GM19324 (cell line): ENCODE measurements at regions not wholly inside any gene's neighbourhood (a gene's known extent, or its start where the extent isn't known, plus 50 kb on each side); places are given as distances from the start of the nearest gene placed in this dataset.

Source experiments
- ATAC-seq: cut with Tn5 transposase; IDR thresholded peaks from one replicate; pipeline ENCODE4 v1.9.1; 2021; ENCODE audit warnings: mild to moderate bottlenecking, moderate library complexity; ENCODE audit not compliant: unreplicated experiment, low FRiP score

GRCh38 chrX:23524467-23524866, 142.8 kb upstream of the PRDX4 start:
- ATAC-seq, result no peak

DNA sequence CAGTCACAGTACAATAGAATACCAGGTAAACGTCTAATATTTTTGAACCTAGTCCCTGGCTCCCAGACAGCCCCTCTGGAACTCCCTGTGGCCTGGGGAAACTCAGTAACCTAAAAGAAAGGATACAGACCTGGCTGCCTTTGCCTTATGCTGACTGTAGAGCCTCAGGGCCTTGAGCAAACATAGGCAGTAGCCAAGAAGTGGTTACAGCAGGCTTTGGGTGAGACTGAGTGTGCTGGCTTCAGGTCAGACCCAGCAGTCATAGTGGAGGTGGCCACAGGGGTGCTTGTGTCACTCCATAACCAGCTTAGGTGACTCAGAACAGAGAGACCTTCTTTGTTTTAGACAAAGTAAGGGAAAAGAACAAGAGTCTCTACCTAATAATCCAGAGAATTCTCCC, 141.8 kb upstream of the PRDX4 start:
- ATAC-seq, result no peak

DNA sequence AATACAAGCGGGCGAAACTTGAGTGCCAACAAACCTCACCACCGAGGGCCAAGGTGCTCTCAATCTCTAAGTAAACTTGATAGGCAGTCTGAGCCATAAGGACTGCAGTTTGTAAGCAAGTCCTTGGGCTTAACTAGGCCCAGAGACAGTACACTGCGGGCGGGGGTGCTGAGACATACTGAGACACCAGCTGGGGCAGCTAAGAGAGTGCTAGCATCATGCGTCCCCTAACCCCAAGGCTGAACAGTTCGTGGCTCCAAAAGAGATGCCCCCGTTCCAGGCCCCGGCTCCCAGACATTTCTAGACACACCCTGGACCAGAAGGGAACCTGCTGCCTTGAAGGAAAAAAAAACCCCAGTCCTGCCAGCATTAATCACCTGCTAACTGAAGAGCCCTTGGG, 126.8 kb upstream of the PRDX4 start:
- no peak for ATAC-seq

GRCh38 chrX:23548164-23548563, 119.1 kb upstream of the PRDX4 start:
- no peak for ATAC-seq

- ATAC-seq, result no peak
These were observed 115.0 kb upstream of the PRDX4 start for GRCh38 chrX:23552303-23552702.

- no peak for ATAC-seq
These were observed 113.0 kb upstream of the PRDX4 start for GRCh38 chrX:23554304-23554703.

DNA sequence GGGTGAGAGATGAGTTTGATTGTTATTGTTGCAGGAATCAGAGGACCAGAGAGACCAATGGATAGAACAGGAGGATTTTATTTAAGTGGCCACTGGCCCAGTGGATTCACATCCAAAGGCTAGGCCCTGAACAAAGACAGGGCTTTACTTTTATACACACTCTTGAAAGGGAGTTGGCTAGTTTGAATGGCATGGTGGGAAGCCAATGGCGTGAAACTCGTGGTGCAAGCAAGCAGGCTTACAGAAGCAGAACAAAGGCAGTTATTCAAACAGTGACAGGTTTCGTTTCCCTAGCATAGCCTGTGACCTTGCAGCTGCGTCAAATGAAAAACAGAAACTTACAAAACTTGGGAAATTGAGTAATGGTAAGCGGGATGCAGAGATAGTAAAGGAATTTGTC, 110.2 kb upstream of the PRDX4 start:
- no peak for ATAC-seq

DNA sequence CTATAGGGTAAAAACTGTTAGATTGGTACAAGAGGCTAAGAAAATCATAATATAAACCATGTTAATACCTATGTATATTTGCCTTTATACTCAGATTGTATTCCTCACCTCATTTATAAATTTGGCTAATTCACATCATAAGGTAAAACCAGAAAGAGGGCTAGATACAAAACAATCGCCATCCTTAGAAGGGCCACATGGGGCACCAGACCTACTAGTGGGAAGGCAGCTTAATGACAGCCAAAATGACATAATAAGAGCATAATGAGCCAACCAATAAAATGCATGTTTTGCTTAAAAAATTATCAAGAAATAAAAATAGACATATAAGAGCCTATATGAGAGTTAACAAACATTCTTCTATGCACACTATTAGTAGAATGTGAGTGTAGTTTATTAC, 107.3 kb upstream of the PRDX4 start:
- no peak for ATAC-seq

DNA sequence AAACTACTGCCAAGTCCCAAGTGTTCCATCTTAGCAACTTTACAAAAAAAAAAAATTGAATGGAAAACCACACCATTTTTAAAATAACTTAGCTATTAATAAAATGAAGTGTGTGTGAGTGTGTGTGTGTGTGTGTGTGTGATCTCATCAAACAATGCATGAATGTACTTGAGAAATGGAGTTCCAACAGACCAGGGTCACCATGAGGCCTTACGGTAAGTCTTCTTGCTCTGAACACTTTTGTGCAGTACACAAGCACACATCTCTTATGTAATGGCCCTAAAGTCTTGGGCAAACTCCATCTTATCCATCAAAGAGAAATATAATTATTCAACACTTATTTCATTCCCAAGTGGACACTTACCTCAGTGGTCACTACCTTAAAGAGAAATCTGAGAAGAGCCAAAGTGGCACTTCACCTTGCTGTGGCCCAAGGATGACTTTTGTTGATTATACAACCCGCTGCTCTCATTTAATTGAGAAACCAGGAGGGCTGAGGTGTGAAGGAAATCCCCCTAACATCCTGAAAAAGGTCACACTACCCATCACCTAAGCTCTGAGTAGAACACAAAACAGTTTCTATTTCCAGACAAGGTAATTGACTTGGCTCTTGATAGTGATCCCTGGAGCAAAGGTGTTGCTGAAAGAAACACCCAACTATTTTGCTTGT, 96.5 kb upstream of the PRDX4 start:
- ATAC-seq, result no peak

GRCh38 chrX:23575281-23575680, 92.0 kb upstream of the PRDX4 start:
- ATAC-seq, result no peak

DNA sequence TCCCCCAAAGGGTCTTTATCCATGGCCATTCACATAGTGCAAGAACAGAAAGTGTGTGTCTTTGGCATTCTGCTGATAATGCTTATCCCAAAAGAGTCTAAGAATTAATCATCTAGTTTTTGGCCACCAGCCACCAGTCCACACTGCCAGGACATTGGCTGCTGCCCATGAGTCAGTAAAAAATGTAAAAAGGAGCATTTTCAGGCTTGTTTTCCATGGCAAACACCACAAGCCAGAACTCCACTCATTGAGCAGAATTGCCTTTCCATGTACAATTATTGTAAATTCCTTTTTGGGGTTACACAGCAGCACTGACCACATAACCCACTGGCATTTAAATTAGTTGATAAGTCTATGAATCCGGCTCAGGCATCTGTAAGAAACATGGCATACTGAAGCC, 89.2 kb upstream of the PRDX4 start:
- no peak for ATAC-seq

GRCh38 chrX:23589496-23589895, 77.8 kb upstream of the PRDX4 start:
- ATAC-seq, result no peak

- no peak for ATAC-seq
These were observed 74.6 kb upstream of the PRDX4 start for GRCh38 chrX:23592741-23593140.

DNA sequence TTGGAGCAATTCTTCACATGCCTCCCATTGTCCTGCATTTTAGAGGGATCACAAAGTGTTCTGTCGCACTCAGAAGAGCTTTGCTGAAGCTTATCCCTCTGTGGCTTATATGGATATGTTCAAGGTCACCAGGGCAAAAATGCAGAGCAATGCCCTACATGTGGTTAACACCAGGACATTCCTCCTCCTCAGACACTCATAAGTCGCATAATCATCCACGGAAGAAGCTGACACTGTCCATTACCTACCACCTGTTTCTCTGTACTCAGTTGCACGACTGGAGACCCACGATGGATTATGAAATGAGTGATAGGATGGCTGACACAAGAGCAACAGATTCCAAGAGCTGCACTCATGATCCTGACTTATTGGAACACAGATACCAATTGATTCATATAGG, 68.7 kb upstream of the PRDX4 start:
- ATAC-seq, result no peak

DNA sequence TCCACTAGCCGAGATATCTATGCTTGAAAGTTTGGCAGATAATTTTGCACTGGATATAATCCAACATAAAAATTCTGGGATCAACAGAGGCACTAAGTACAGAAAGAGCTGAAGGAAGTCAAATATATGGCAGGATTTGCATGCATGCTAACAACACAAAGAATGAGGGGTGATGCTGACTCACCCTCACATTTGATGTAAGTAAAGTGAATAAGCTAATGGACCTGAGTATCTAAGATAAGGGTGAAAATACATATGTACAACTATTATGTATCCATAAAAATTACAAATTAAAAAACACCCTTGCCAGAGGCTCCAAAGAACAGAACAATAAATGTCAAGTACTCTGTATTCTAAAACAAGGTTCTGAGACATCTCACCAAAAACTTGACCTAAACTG, 63.8 kb upstream of the PRDX4 start:
- no peak for ATAC-seq

- ATAC-seq, result no peak
These were observed 56.8 kb upstream of the PRDX4 start for GRCh38 chrX:23610495-23610894.

DNA sequence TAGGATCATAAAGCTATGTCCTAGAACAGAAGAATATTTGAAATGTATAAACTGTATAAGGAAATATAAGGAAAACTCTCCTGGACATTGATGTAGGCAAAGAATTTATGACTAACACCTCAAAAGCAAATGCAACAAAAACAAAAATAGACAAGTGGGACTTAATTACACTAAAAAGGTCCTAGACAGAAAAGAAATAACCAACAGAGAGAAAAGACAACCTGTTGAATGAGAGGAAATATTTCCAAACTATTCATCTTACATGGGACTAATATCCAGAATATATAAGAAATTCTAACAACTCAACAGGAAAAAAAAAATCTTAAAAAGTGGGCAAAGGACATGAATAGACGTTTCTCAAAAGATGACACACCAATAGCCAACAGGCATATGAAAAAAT, 54.4 kb upstream of the PRDX4 start:
- ATAC-seq, result no peak

- ATAC-seq, result no peak
These were observed 50.9 kb upstream of the PRDX4 start for GRCh38 chrX:23616361-23616760.
